ENCODE measurements at regions not wholly inside any gene's neighbourhood (a gene's known extent, or its start where the extent isn't known, plus 50 kb on each side); places are given as distances from the start of the nearest gene placed in this dataset.

- no peak for DNase-seq (ENCODE audit: low spot score)
- no peaks in the 10 kb centered on the region for H3K36me3 Mint-ChIP-seq (ENCODE audit: low read depth)
- intact Hi-C loops (cut with micrococcal nuclease) = no loop called here
- no peak overlapping the region for H3K27ac Mint-ChIP-seq
- H3K9me3 Mint-ChIP-seq = peaks cover 2% of the 10 kb centered on the region
- no peaks in the 10 kb centered on the region for H3K27me3 Mint-ChIP-seq (ENCODE audit: insufficient read depth)
- no peaks in the 10 kb centered on the region for H3K4me1 Mint-ChIP-seq (ENCODE audit: low read depth)
- H3K4me3 Mint-ChIP-seq = no peak overlapping the region
Observed at GRCh38 chr3:6223572-6223971, 637.3 kb upstream of the GRM7 start.

- no peaks in the 10 kb centered on the region for H3K27me3 Mint-ChIP-seq (ENCODE audit: insufficient read depth)
- H3K27ac Mint-ChIP-seq = no peak overlapping the region
- H3K4me1 Mint-ChIP-seq (ENCODE audit: low read depth) = no peaks in the 10 kb centered on the region
- no peaks in the 10 kb centered on the region for H3K36me3 Mint-ChIP-seq (ENCODE audit: low read depth)
- intact Hi-C loops (cut with micrococcal nuclease) = no loop called here
- no peak overlapping the region for H3K4me3 Mint-ChIP-seq
- H3K9me3 Mint-ChIP-seq = no peaks in the 10 kb centered on the region
- no peak for DNase-seq (ENCODE audit: low spot score)
Observed at GRCh38 chr3:6228958-6229683, 631.8 kb upstream of the GRM7 start.

GRCh38 chr3:6229778-6230410 is 631.0 kb upstream of the GRM7 start:
- Mint-ChIP-seq H3K27ac (no peak overlapping the region), H3K9me3 (peaks cover 4% of the 10 kb centered on the region), H3K36me3 (ENCODE audit: low read depth) (no peaks in the 10 kb centered on the region), H3K27me3 (ENCODE audit: insufficient read depth) (no peaks in the 10 kb centered on the region), H3K4me3 (no peak overlapping the region), H3K4me1 (ENCODE audit: low read depth) (no peaks in the 10 kb centered on the region)
- intact Hi-C loops (cut with micrococcal nuclease) = no loop called here
- DNase-seq (ENCODE audit: low spot score) = no peak

GRCh38 chr3:6242104-6242503 is 618.8 kb upstream of the GRM7 start:
- H3K36me3 Mint-ChIP-seq (ENCODE audit: low read depth) = no peaks in the 10 kb centered on the region
- peaks cover 5% of the 10 kb centered on the region for H3K9me3 Mint-ChIP-seq
- H3K4me3 Mint-ChIP-seq = no peak overlapping the region
- DNase-seq (ENCODE audit: low spot score) = no peak
- no peak overlapping the region for H3K27ac Mint-ChIP-seq
- H3K27me3 Mint-ChIP-seq (ENCODE audit: insufficient read depth) = no peaks in the 10 kb centered on the region
- intact Hi-C loops (cut with micrococcal nuclease) = no loop called here
- no peaks in the 10 kb centered on the region for H3K4me1 Mint-ChIP-seq (ENCODE audit: low read depth)

GRCh38 chr3:6248528-6248927 is 612.4 kb upstream of the GRM7 start:
- Mint-ChIP-seq H3K36me3 (ENCODE audit: low read depth) (no peaks in the 10 kb centered on the region), H3K27me3 (ENCODE audit: insufficient read depth) (no peaks in the 10 kb centered on the region), H3K27ac (no peak overlapping the region), H3K9me3 (peaks cover 5% of the 10 kb centered on the region), H3K4me1 (ENCODE audit: low read depth) (no peaks in the 10 kb centered on the region), H3K4me3 (no peak overlapping the region)
- no peak for DNase-seq (ENCODE audit: low spot score)
- intact Hi-C loops (cut with micrococcal nuclease) = no loop called here

- no peak overlapping the region for H3K4me3 Mint-ChIP-seq
- H3K27me3 Mint-ChIP-seq (ENCODE audit: insufficient read depth) = no peaks in the 10 kb centered on the region
- no peak overlapping the region for H3K27ac Mint-ChIP-seq
- no peaks in the 10 kb centered on the region for H3K36me3 Mint-ChIP-seq (ENCODE audit: low read depth)
- no peak for DNase-seq (ENCODE audit: low spot score)
- no peaks in the 10 kb centered on the region for H3K4me1 Mint-ChIP-seq (ENCODE audit: low read depth)
- intact Hi-C loops (cut with micrococcal nuclease) = no loop called here
- H3K9me3 Mint-ChIP-seq = peaks cover 12% of the 10 kb centered on the region
Observed at GRCh38 chr3:6249679-6250078, 611.2 kb upstream of the GRM7 start.

DNA sequence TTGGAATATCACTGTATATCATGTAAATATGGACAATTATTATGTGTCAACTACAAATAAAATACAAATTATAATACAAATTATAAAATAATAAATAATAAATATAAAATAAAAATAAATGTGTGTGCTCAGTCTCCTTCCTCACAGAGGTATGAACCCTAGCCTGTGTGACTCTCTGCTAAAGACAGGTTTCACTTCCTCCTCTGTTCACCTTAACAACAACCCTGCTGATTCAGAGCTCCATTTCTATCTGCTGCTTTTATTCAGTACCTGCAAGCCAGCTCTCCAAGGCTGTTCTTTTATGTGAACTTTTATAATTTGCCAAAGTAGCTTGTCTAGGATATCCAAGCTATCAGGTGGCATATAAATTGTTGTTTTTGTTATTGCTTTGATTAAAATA is 610.7 kb upstream of the GRM7 start:
- Mint-ChIP-seq H3K4me1 (ENCODE audit: low read depth) (no peaks in the 10 kb centered on the region), H3K27me3 (ENCODE audit: insufficient read depth) (no peaks in the 10 kb centered on the region), H3K4me3 (no peak overlapping the region), H3K27ac (no peak overlapping the region), H3K9me3 (peaks cover 15% of the 10 kb centered on the region), H3K36me3 (ENCODE audit: low read depth) (no peaks in the 10 kb centered on the region)
- DNase-seq (ENCODE audit: low spot score) = no peak
- intact Hi-C loops (cut with micrococcal nuclease) = no loop called here

GRCh38 chr3:6251612-6252400 is 609.1 kb upstream of the GRM7 start:
- Mint-ChIP-seq H3K4me3 (no peak overlapping the region), H3K36me3 (ENCODE audit: low read depth) (no peaks in the 10 kb centered on the region), H3K4me1 (ENCODE audit: low read depth) (no peaks in the 10 kb centered on the region), H3K27ac (no peak overlapping the region), H3K9me3 (peaks cover 18% of the 10 kb centered on the region), H3K27me3 (ENCODE audit: insufficient read depth) (no peaks in the 10 kb centered on the region)
- no peak for DNase-seq (ENCODE audit: low spot score)
- intact Hi-C loops (cut with micrococcal nuclease) = no loop called here

GRCh38 chr3:6254490-6254889 is 606.4 kb upstream of the GRM7 start:
- Mint-ChIP-seq H3K36me3 (ENCODE audit: low read depth) (no peaks in the 10 kb centered on the region), H3K27me3 (ENCODE audit: insufficient read depth) (no peaks in the 10 kb centered on the region), H3K9me3 (peaks cover 18% of the 10 kb centered on the region), H3K4me3 (no peak overlapping the region), H3K27ac (no peak overlapping the region), H3K4me1 (ENCODE audit: low read depth) (no peaks in the 10 kb centered on the region)
- DNase-seq (ENCODE audit: low spot score) = no peak
- intact Hi-C loops (cut with micrococcal nuclease) = no loop called here

DNA sequence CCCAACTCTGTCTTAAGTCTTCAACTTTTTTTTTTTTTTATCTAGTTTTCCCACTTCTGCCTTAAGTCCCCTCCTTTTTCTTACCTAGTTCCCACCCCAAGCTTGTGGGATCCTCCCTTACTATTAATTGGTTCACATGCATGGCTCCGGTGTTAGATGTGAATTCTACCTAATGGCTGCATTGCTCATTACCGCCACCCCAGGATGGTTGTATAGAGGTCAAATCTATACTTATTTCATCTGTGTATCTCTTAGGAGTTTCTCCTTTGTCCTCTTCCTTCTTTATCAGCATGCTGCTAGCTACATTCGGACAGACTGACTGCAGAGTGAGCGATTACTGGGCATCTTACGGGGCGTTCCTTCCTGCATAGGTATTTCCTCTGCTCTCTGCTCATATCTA is 605.7 kb upstream of the GRM7 start:
- Mint-ChIP-seq H3K9me3 (peaks cover 18% of the 10 kb centered on the region), H3K4me3 (no peak overlapping the region), H3K4me1 (ENCODE audit: low read depth) (no peaks in the 10 kb centered on the region), H3K27ac (no peak overlapping the region), H3K27me3 (ENCODE audit: insufficient read depth) (no peaks in the 10 kb centered on the region), H3K36me3 (ENCODE audit: low read depth) (no peaks in the 10 kb centered on the region)
- intact Hi-C loops (cut with micrococcal nuclease) = no loop called here
- no peak for DNase-seq (ENCODE audit: low spot score)

DNA sequence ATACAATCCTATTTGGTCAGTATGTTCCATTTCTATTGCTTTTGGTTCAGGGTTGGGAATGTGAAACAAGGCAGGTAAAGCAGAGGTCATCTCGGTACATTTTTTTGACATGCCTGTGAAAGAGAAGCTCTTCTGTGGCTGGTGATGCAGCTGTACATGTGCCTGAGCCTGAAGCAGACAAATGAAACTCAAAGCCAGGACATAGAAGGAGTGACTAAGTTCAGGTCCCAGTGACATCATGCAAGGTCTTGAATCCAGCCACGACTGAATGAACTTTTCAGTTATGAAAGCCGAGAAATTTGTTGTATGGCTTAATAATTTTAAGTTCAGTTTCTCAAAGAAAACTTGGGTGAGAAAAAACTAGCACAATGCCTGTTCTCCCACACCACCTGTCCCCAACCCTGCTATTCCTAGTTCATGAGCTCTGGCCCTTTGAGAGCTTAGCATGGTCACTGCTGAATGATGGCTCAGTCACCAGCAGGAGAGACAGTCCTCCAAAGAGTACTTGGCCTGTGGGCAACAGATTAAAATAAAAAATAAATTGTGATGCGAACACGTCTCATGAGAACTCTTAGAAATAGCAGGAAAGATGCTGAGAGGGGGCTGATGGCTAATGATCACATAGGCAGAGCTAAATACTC is 600.2 kb upstream of the GRM7 start:
- intact Hi-C loops (cut with micrococcal nuclease) = no loop called here
- no peaks in the 10 kb centered on the region for H3K9me3 Mint-ChIP-seq

DNA sequence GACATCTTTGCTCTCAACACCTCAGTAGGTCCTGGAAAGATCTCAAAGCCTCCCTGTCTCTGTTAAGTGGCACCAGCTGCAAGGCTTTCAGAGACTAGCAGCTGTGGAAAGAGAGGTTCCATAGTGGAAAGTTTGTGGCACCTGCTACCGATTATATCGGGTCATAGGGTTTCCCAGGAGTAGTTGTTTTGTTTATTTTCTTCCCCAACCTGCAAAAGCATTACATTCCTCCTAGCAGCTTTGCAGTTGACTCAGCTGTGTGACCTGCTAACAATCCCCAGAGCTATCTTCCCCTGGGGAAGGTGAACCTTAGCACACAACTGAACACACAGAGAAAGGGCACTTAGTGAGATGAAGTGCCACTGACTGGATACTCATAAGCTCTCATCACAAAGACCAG is 598.9 kb upstream of the GRM7 start:
- Mint-ChIP-seq H3K4me1 (ENCODE audit: low read depth) (no peaks in the 10 kb centered on the region), H3K9me3 (no peaks in the 10 kb centered on the region), H3K27ac (no peak overlapping the region), H3K4me3 (no peak overlapping the region), H3K36me3 (ENCODE audit: low read depth) (no peaks in the 10 kb centered on the region), H3K27me3 (ENCODE audit: insufficient read depth) (no peaks in the 10 kb centered on the region)
- DNase-seq (ENCODE audit: low spot score) = no peak
- intact Hi-C loops (cut with micrococcal nuclease) = no loop called here

More for the DNA sequence above, 600.2 kb upstream of the GRM7 start:
- H3K27ac Mint-ChIP-seq = no peak overlapping the region
- no peak for DNase-seq (ENCODE audit: low spot score)
- no peaks in the 10 kb centered on the region for H3K36me3 Mint-ChIP-seq (ENCODE audit: low read depth)
- H3K4me1 Mint-ChIP-seq (ENCODE audit: low read depth) = no peaks in the 10 kb centered on the region
- H3K4me3 Mint-ChIP-seq = no peak overlapping the region
- H3K27me3 Mint-ChIP-seq (ENCODE audit: insufficient read depth) = no peaks in the 10 kb centered on the region

DNA sequence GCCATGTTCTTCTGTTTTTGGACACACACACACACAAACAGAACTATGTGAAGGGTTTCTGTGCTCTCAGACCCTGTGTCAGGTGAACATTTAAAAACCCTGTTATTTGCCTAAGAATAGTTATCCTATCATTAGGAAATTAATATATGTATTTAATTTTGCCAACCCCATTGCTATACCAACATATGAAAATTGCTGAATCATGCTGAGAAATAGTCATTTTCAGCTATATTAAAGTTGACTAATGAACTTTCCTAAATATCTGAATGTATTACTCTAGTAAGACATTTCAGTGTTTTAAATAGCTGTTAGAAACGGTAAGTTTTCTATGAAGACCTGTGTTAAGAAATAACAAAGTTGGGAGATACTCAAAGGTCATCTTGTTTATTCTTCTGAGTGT is 596.9 kb upstream of the GRM7 start:
- Mint-ChIP-seq H3K27ac (no peak overlapping the region), H3K27me3 (ENCODE audit: insufficient read depth) (no peaks in the 10 kb centered on the region), H3K9me3 (no peaks in the 10 kb centered on the region), H3K36me3 (ENCODE audit: low read depth) (no peaks in the 10 kb centered on the region), H3K4me1 (ENCODE audit: low read depth) (no peaks in the 10 kb centered on the region), H3K4me3 (no peak overlapping the region)
- intact Hi-C loops (cut with micrococcal nuclease) = no loop called here
- DNase-seq (ENCODE audit: low spot score) = no peak

All from activated T-helper 1 cell treated with anti-CD3 and anti-CD28 coated beads, Interleukin-12 subunit alpha, Interleukin-12 subunit beta, Interleukin-2, Interleukin-4 antibody, amounts not matched to agents 30 ng/mL and 10 ng/mL and 1 ng/mL, durations not matched to agents 14 hours and 24 hours and 36 hours (primary cell).